Small intestine (tissue), 7 donors: ENCODE measurements at regions not wholly inside any gene's neighbourhood (a gene's known extent, or its start where the extent isn't known, plus 50 kb on each side); places are given as distances from the start of the nearest gene placed in this dataset.
"Not testable (repeated sequence)": the region's sequence is repeated elsewhere in the genome, so short reads cannot be mapped to it uniquely, and the experiment has no call there.

Experiments used
- DNase-seq, 2 donors: peaks; one replicate each; pipeline versions ENCODE4 v3.0.0 to v3.0.0-alpha.2; 2013
- FAIRE-seq: peaks from 2 replicates; lab custom pipeline; 2012; peaks lifted over from hg19 to GRCh38; lab: Jason Lieb, UNC
- H3K27ac ChIP-seq, 3 donors: one replicate each; pipeline ENCODE4 v1.5.1; 2013; ENCODE audit warnings: low read length in 2 of 3, mild to moderate bottlenecking in 2 of 3, control low read depth in 1 of 3, inconsistent platforms in 1 of 3, low read depth in 1 of 3, moderate library complexity in 1 of 3
- H3K27me3 ChIP-seq, 3 donors: one replicate each; pipeline ENCODE4 v1.6.1; 2013; ENCODE audit warnings: low read length in 3 of 3, inconsistent platforms in 1 of 3; ENCODE audit not compliant: control insufficient read depth in 3 of 3, insufficient read depth in 3 of 3
- H3K36me3 ChIP-seq, 3 donors: one replicate each; pipeline ENCODE4 v1.6.1; 2013; ENCODE audit warnings: low read length in 3 of 3, inconsistent platforms in 1 of 3, low read depth in 1 of 3, mild to moderate bottlenecking in 1 of 3, moderate library complexity in 1 of 3; ENCODE audit not compliant: control insufficient read depth in 3 of 3, insufficient read depth in 2 of 3
- H3K4me1 ChIP-seq, 3 donors: one replicate each; pipeline ENCODE4 v1.6.1; 2013; ENCODE audit warnings: low read length in 2 of 3, inconsistent platforms in 1 of 3, low read depth in 1 of 3, mild to moderate bottlenecking in 1 of 3, moderate library complexity in 1 of 3; ENCODE audit not compliant: control insufficient read depth in 3 of 3, insufficient read depth in 2 of 3
- H3K4me3 ChIP-seq, 3 donors: one replicate each; pipeline ENCODE4 v1.5.1; 2013; ENCODE audit warnings: low read length in 3 of 3, control low read depth in 1 of 3, inconsistent platforms in 1 of 3, low read depth in 1 of 3, mild to moderate bottlenecking in 1 of 3, moderate library complexity in 1 of 3
- H3K9me3 ChIP-seq, 2 donors: one replicate each; pipeline ENCODE4 v1.6.1; 2013; ENCODE audit warnings: low read depth in 1 of 2, low read length in 1 of 2; ENCODE audit not compliant: control insufficient read depth in 2 of 2, insufficient read depth in 1 of 2
- WGBS, 3 donors: extraction: QIAGEN DNeasy Blood & Tissue Kit; methylation state at CpG; one replicate each; pipeline ENCODE4 v1.1.7; 2013; 5-methylcytosine and 5-hydroxymethylcytosine counted together
- donor health status: healthy with polysubstance abuse.
- donor health status: control.
- donor health status: control.
- donor health status: Bipolar disorder and iron deficiency.
- donor health status: healthy.

DNA sequence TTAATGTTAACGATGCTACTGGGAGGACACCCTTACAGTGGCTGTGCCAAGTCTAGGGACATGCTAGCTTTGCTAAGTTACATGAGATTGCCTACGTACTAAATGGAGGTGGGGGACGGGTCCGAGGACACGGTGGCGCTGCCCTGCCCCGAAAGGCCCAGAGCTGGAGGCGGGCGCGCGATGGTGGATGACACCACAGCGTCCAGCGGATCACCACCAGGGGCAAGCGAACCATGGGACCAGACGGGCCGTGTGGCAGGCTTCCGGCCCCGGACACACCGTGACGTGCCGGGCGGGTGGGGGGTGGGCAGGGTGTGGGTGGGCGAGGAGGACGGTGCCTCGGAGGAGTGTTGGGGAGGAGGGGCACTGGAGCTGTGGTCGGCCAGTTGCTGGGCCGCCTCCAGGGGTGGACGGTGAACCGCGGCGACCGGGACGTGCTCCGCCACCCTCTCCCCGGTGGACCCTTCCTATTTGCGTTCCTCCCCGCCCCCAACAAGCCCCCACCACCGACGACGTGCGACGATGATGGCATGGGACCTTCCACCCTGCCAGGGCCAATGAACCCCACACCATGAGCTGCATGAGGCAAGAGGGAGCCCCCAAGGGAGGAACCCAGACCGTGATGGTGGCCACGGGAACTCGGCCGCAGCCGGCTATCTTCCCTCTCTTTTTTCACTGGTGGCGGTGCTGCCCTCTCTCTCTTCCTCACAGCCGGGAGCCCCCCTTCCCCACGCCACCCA lies 773.3 kb upstream of the DEFB115 start:
- H3K36me3 ChIP-seq = no peaks in the 10 kb centered on the region
- FAIRE-seq = no peak
- no peaks in the 10 kb centered on the region for H3K4me1 ChIP-seq
- 94 to 97% (median 96%) methylated on average over 19 to 50 of the region's 50 CpGs for WGBS, 3 donors
- DNase-seq = no peak
- peaks cover 12 to 27% of the 10 kb centered on the region in 2 donors for H3K9me3 ChIP-seq
- H3K4me3 ChIP-seq = no peak overlapping the region
- no peaks in the 10 kb centered on the region for H3K27me3 ChIP-seq
- H3K27ac ChIP-seq = no peak overlapping the region

DNA sequence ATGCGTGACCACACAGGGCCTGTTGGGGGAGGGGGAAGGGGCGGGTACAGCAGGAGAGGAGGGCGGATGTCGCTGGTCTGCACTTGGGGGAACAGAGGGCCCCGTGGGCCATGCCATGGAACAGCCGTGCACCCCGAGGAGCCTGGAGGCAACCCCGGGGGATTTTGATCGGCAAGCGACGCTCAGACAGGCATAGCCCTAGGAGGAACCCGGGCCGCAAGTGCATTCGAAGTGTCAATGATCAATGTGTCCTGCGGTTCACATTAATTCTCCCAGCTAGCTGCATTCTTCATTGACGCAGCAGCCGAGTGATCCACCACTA lies 772.8 kb upstream of the DEFB115 start:
- Histone ChIP-seq H3K27ac (no peak overlapping the region), H3K4me3 (no peak overlapping the region), H3K27me3 (no peaks in the 10 kb centered on the region), H3K36me3 (no peaks in the 10 kb centered on the region), H3K9me3 (peaks cover 13 to 32% of the 10 kb centered on the region in 2 donors), H3K4me1 (no peaks in the 10 kb centered on the region)
- DNase-seq = no peak
- WGBS, 3 donors = 91 to 97% (median 94%) methylated on average over 14 to 17 of the region's 17 CpGs
- no peak for FAIRE-seq

DNA sequence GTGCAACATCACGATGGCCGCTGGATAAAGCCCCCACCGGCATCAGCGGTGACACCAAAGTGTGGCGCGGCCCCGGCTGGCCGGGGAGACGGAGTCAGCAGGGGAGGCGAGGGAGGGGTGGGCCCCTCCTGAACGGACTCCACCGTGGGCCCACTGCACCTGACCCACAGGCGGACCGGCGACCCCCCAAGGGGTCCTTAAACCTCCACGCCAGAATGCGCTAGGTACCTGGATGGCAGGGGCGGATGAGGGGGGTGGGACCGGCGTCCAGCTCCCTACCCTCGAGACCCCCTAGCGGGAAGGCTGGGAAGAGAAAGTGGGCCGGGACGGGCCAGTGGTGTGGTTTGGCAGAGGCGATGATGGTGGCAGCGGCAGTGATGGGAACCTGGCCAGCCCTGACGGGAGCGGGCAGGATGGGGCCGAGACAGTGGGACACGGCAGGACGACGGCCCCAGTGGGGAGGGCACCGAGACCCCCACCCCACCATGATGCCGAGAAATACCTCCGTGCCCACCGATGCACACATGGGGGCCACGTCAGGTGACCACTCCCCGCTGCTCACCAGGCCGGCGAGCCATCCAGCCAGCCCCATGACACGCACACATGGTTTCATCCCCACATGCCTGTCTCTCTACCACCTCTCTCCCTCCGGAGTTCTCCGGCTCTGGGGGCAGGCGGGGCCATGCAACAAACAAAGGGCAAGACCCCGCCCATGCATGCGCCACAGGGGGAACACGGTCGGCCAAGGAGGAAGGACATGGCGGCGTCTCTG lies 771.9 kb upstream of the DEFB115 start:
- 94 to 96% (median 96%) methylated on average over 50 of the region's 50 CpGs for WGBS, 3 donors
- no peaks in the 10 kb centered on the region for H3K4me1 ChIP-seq
- H3K36me3 ChIP-seq = no peaks in the 10 kb centered on the region
- FAIRE-seq = no peak
- no peak overlapping the region for H3K4me3 ChIP-seq
- DNase-seq = no peak
- H3K9me3 ChIP-seq = peaks cover 13 to 32% of the 10 kb centered on the region in 2 donors
- H3K27ac ChIP-seq = no peak overlapping the region
- H3K27me3 ChIP-seq = no peaks in the 10 kb centered on the region

DNA sequence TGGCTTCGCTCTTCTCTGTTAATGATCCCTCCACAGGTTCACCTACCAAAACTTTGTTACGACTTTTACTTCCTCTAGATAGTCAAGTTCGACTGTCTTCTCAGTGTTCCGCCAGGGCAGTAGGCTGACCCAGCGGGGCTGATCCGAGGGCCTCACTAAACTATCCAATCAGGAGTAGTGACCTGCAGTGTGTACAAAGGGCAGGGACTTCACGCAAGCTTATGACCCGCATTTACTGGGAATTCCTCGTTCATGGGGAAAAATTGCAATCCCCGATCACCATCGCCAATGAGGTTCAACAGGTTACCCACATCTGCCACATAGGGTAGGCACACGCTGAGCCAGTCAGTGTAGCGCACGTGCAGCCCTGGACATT lies 771.4 kb upstream of the DEFB115 start:
- Histone ChIP-seq H3K27ac (no peak overlapping the region), H3K9me3 (peaks cover 13 to 35% of the 10 kb centered on the region in 2 donors), H3K4me3 (no peak overlapping the region), H3K27me3 (no peaks in the 10 kb centered on the region), H3K4me1 (no peaks in the 10 kb centered on the region), H3K36me3 (no peaks in the 10 kb centered on the region)
- DNase-seq = no peak
- no peak for FAIRE-seq
- WGBS, 3 donors = 90 to 95% (median 93%) methylated on average over 12 to 14 of the region's 14 CpGs

DNA sequence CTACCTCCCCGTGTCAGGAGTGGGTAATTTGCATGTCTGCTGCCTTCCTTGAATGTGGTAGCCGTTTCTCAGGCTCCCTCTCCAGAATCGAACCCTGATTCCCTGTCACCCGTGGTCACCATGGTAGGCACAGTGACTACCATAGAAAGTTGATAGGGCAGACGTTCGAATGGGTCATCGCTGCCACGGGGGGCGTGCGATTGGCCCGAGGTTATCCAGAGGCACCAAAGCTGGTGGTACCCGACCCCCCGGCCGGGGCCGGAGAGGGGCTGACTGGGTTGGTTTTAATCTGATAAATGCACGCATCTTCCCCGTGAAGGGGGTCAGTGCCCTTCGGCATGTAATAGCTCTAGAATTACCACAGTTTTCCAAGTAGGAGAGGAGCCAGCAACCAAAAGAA lies 770.0 kb upstream of the DEFB115 start:
- not testable (repeated sequence) for FAIRE-seq, H3K4me3 ChIP-seq, H3K36me3 ChIP-seq, H3K27me3 ChIP-seq, H3K4me1 ChIP-seq, DNase-seq, H3K27ac ChIP-seq
- peaks cover 13 to 38% of the 10 kb centered on the region in 2 donors for H3K9me3 ChIP-seq
- 87 to 93% (median 91%) methylated on average over 18 of the region's 18 CpGs for WGBS, 3 donors

DNA sequence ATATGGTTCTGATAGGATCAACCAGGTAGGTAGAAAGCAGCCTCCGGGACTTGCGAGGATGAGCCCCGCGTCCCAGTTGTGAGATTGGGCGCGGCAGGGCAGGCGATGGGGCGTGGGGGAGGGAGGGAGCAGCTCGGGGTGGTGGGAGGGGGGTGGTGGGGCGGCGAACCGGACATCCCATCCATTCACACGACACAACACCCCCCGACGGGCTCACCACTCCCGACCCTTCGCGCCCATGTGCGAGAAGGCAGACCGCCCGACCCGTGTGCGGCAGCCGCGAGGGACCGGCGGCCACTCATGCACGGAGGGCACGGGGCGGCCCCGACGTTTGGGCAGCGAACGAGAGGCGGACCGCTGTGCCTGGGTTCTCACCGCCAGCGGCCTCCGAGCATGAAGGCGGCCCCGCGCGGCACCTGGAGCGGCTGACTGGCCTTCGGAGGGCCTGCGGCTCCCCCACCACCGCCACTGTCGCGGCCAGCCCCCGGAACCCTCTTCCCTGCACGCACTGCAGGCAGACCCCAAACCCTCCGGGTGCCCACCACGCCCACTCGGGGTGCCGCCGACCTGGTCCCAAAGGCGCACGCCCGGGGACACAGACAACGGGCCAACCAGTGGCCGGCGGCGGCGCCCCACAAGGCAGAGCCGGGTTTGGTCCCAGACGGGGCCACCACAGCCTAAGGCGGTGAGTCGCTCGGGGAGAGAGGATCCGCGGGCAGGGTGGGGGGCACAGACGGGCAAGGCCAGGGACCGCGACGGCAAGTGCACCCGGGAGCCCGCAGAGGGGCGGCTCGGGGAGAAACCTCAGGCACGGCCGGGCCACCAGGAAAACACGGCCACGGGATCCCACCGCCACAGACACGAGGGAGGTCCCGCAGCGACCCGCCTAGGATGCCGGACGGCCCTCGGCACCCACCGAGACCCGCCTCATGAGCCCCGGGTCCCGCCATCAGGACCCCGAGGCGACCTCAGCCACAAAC lies 769.2 kb upstream of the DEFB115 start:
- Histone ChIP-seq H3K4me1 (no peaks in the 10 kb centered on the region), H3K36me3 (no peaks in the 10 kb centered on the region), H3K27me3 (no peaks in the 10 kb centered on the region), H3K9me3 (peaks cover 13 to 38% of the 10 kb centered on the region in 2 donors), H3K27ac (no peak overlapping the region), H3K4me3 (no peak overlapping the region)
- DNase-seq (no peak), FAIRE-seq (no peak)
- 37 to 68% (median 63%) methylated on average over 59 to 97 of the region's 97 CpGs for WGBS, 3 donors

DNA sequence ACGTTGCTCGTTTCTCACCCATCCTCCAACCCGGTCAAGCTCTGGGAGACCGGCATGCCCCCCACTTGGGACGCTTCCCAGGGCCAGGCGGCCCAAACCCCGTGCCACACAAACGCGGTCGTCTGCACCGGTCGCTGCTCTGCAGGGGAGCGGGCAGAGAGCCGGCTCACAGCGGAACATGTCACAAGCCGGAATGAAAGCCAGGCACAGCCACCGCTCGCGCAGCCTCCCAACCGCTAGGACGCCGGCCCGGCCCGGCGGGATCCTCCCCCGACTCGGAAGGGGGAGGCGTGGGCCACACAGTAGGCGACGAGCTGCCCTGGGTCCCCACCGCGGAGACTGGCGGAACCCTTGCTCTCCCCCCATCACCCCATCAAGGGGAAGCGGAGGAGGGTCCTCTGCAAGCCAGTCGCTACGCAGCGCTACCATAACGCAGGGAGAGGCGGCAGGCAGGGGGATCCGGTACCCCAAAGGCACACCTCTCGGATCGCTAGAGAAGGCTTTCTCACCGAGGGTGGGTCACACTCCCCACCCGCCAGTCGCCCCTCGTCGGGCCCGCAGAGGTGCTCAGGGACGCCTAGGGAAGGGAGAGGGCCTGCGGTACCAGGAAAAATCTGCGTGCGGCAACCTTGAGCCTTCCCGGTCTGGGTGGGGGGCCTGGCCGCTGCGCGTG lies 768.4 kb upstream of the DEFB115 start:
- H3K9me3 ChIP-seq = peaks cover 13 to 38% of the 10 kb centered on the region in 2 donors
- no peak overlapping the region for H3K4me3 ChIP-seq

DNA sequence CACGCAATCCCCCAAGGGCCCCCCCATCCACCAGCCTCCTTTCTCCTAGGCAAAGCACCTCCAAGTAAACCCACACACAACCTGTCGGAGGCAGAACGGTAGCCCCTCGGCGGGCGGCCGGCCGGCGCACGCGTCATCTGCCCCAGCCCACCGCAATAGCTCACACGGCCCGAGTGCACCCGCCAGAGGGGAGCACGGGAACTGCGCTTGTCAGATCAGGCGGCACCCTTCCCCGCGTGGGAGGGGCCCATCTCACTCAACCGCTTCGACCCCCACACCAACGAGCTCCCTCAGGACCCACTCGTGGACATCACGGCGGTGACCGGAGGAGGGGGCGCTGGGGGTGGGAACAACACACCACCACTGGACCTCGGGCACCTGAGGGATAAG lies 767.9 kb upstream of the DEFB115 start:
- Histone ChIP-seq H3K4me3 (no peak overlapping the region), H3K36me3 (no peaks in the 10 kb centered on the region), H3K27ac (no peak overlapping the region), H3K4me1 (no peaks in the 10 kb centered on the region), H3K9me3 (peaks cover 10 to 37% of the 10 kb centered on the region in 2 donors), H3K27me3 (no peaks in the 10 kb centered on the region)
- DNase-seq (no peak), FAIRE-seq (no peak)
- WGBS, 3 donors = 40 to 75% (median 70%) methylated on average over 25 to 29 of the region's 29 CpGs

More for the DNA sequence above, 768.4 kb upstream of the DEFB115 start:
- Histone ChIP-seq H3K4me1 (no peaks in the 10 kb centered on the region), H3K27ac (no peak overlapping the region), H3K36me3 (no peaks in the 10 kb centered on the region), H3K27me3 (no peaks in the 10 kb centered on the region)
- DNase-seq (no peak), FAIRE-seq (no peak)
- 21 to 59% (median 55%) methylated on average over 39 to 56 of the region's 56 CpGs for WGBS, 3 donors
